ENCODE measurements at regions not wholly inside any gene's neighbourhood (a gene's known extent, or its start where the extent isn't known, plus 50 kb on each side); places are given as distances from the start of the nearest gene placed in this dataset.

GRCh38 chr1:8170059-8170835 is 144.1 kb upstream of the ERRFI1 start:
- H3K9ac ChIP-seq (ENCODE audit: low read length) = peak overlapping the region; percentile 66
- no peaks in the 10 kb centered on the region for H3K9me2 ChIP-seq (replicated peaks; ENCODE audit: low read length)
- H3K79me2 ChIP-seq (ENCODE audit: low read length) = no peaks in the 10 kb centered on the region
- ATAC-seq = peak; percentile 4; the same call in 1 of the 2 replicates
- peak overlapping the region; percentile 86 for H3K27ac ChIP-seq (ENCODE audit: low read length)
- no peak overlapping the region for H3K4me3 ChIP-seq (ENCODE audit: low read length)
- H2AFZ ChIP-seq (ENCODE audit: low read length) = peak overlapping the region; percentile 63; the same call in 1 of the 2 replicates
- no peaks in the 10 kb centered on the region for H3K36me3 ChIP-seq (ENCODE audit: low read depth, low read length)
- no peaks in the 10 kb centered on the region for H4K20me1 ChIP-seq (ENCODE audit: low read length)
- peaks cover 44% of the 10 kb centered on the region for H3K4me1 ChIP-seq (ENCODE audit: insufficient read depth, low read length)
- no peak for DNase-seq
- H3K4me2 ChIP-seq (ENCODE audit: low read length) = no peak overlapping the region
- no peaks in the 10 kb centered on the region for H3K27me3 ChIP-seq (ENCODE audit: low read length)
- ChIA-PET POLR2A (ENCODE audit: unreplicated experiment) (no interaction called here), CTCF (interaction anchor here (0.6 kb wide), 1 partner anchor 111 kb away, joined by 3 read pairs; no protein-coding TSS in a partner anchor)
- TSS peak; percentile 32 for BruUV-seq (replicated peaks)
- H3K9me3 ChIP-seq (ENCODE audit: low read length) = no peaks in the 10 kb centered on the region
- no peaks in the 10 kb centered on the region for H3F3A ChIP-seq (ENCODE audit: low read length, unreplicated experiment)
- intact Hi-C loops (cut with micrococcal nuclease) = no loop called here
- TF ChIP-seq CTCF (conservative IDR thresholded peaks at IDR 0.05; ENCODE audit: low read depth, low read length) = no peak

DNA sequence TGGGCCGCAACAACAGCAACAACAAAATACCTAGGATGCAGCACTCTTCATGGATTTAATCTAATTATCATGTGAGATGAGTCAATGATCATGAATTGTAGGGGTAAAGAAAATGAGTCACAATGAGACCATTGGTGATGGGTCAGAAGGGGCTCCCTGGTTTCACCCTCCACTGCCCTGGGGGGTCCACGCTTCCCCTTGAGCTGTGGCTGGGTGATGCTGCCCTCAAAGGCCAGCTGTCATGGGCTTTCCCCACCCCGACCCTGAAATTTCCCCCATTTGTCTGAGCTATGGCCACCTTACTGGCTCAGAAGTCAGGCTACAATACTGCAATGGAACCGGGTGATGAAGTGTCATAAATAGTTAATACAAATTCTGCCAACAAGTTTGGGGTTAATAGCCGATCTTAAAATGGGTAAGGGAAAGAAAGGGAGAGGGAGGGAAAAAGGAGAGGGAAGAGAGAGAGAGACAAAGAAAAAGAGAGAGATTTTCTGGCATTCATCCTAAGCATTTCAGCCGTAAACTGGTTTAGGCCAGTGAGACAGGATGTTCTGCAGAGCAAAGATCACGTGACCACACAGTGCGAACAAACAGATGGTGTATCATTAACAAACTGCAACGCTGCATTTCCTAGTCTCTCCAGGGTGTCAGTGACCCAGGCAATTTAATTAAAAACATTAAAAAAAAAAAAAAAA is 143.4 kb upstream of the ERRFI1 start:
- peaks cover 39% of the 10 kb centered on the region for H3K4me1 ChIP-seq (ENCODE audit: insufficient read depth, low read length)
- intact Hi-C loops (cut with micrococcal nuclease) = no loop called here
- H3F3A ChIP-seq (ENCODE audit: low read length, unreplicated experiment) = no peaks in the 10 kb centered on the region
- no peaks in the 10 kb centered on the region for H4K20me1 ChIP-seq (ENCODE audit: low read length)
- H3K4me2 ChIP-seq (ENCODE audit: low read length) = peak overlapping the region; percentile 36
- no peaks in the 10 kb centered on the region for H3K9me3 ChIP-seq (ENCODE audit: low read length)
- TF ChIP-seq EZH2 (IDR thresholded peaks at IDR 0.05; ENCODE audit: low read length, unreplicated experiment) (no peak), EZH2phosphoT487 (IDR thresholded peaks at IDR 0.05; ENCODE audit: borderline replicate concordance, low read length) (no peak), CTCF (conservative IDR thresholded peaks at IDR 0.05; ENCODE audit: low read depth, low read length) (no peak)
- no peaks in the 10 kb centered on the region for H3K27me3 ChIP-seq (ENCODE audit: low read length)
- H2AFZ ChIP-seq (ENCODE audit: low read length) = peak overlapping the region; percentile 63
- H3K27ac ChIP-seq (ENCODE audit: low read length) = peak overlapping the region; percentile 86
- no peak overlapping the region for H3K4me3 ChIP-seq (ENCODE audit: low read length)
- H3K9ac ChIP-seq (ENCODE audit: low read length) = peak overlapping the region; percentile 66
- ChIA-PET POLR2A (ENCODE audit: unreplicated experiment) (no interaction called here), CTCF (no interaction called here)
- ATAC-seq = peak; percentile 61
- TSS peak; percentile 56 for BruUV-seq (replicated peaks)
- H3K9me2 ChIP-seq (replicated peaks; ENCODE audit: low read length) = no peaks in the 10 kb centered on the region
- H3K79me2 ChIP-seq (ENCODE audit: low read length) = no peaks in the 10 kb centered on the region
- H3K36me3 ChIP-seq (ENCODE audit: low read depth, low read length) = no peaks in the 10 kb centered on the region
- peak; percentile 81 for DNase-seq

DNA sequence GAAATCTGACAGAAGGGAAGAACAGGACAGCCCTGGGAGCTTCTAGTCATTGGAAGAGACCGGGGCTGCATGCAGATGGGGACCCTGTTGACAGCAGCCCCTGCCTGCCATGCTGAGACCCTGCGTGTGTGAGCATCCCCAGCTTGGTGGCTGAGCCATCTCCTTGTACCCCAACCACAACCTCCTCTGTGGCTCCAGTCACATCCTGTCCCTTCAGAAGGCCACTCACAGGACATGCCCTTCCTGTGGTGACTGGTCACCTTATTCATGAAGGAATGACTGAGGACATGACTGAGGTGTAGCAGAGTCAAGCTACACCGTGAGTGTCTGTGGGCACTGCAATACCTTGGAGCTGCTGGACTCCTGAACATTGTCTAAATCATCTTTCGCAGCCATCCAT is 141.8 kb upstream of the ERRFI1 start:
- DNase-seq (no peak), ATAC-seq (0 out of 2 replicates have a peak, but pooled peaks have one; percentile 6)
- BruUV-seq (replicated peaks) = no TSS peak
- H3K27ac ChIP-seq (ENCODE audit: low read length) = peak overlapping the region; percentile 10; the same call in 1 of the 2 replicates
- H3K9ac ChIP-seq (ENCODE audit: low read length) = no peak overlapping the region
- intact Hi-C loops (cut with micrococcal nuclease) = no loop called here
- POLR2A ChIA-PET (ENCODE audit: unreplicated experiment) = no interaction called here
- H3K79me2 ChIP-seq (ENCODE audit: low read length) = no peaks in the 10 kb centered on the region
- no peak overlapping the region for H3K4me2 ChIP-seq (ENCODE audit: low read length)
- CTCF ChIA-PET = no interaction called here
- no peaks in the 10 kb centered on the region for H3K9me3 ChIP-seq (ENCODE audit: low read length)
- no peaks in the 10 kb centered on the region for H3K9me2 ChIP-seq (replicated peaks; ENCODE audit: low read length)
- peaks cover 33% of the 10 kb centered on the region for H3K4me1 ChIP-seq (ENCODE audit: insufficient read depth, low read length)
- H2AFZ ChIP-seq (ENCODE audit: low read length) = no peak overlapping the region
- TF ChIP-seq CTCF (conservative IDR thresholded peaks at IDR 0.05; ENCODE audit: low read depth, low read length) (no peak), EZH2phosphoT487 (IDR thresholded peaks at IDR 0.05; ENCODE audit: borderline replicate concordance, low read length) (no peak), EZH2 (IDR thresholded peaks at IDR 0.05; ENCODE audit: low read length, unreplicated experiment) (no peak)
- H3K36me3 ChIP-seq (ENCODE audit: low read depth, low read length) = no peaks in the 10 kb centered on the region
- H3K27me3 ChIP-seq (ENCODE audit: low read length) = no peaks in the 10 kb centered on the region
- no peak overlapping the region for H3K4me3 ChIP-seq (ENCODE audit: low read length)
- no peaks in the 10 kb centered on the region for H3F3A ChIP-seq (ENCODE audit: low read length, unreplicated experiment)
- H4K20me1 ChIP-seq (ENCODE audit: low read length) = no peaks in the 10 kb centered on the region
